B cell (primary cell): ENCODE measurements at regions not wholly inside any gene's neighbourhood (a gene's known extent, or its start where the extent isn't known, plus 50 kb on each side); places are given as distances from the start of the nearest gene placed in this dataset.

Experiments
- ATAC-seq: fragments of 200-7000 bp; cut with Tn5 transposase; one replicate; pipeline ENCODE4 v1.10.0; 2021; ENCODE audit warnings: low read depth, mild to moderate bottlenecking, moderate number of reproducible peaks, moderate library complexity
- CTCF ChIA-PET: fragments of 350-600 bp; sonication (Branson Sonifier 250); formaldehyde crosslinking; loops from one replicate; lab custom pipeline; 2021; ENCODE audit warnings: antibody characterized with exemption, inconsistent platforms; lab: Charles Lee
- POLR2A ChIA-PET: fragments of 350-600 bp; sonication (Branson Sonifier 250); formaldehyde crosslinking; loops from one replicate; lab custom pipeline; 2021; ENCODE audit warnings: antibody characterized with exemption; lab: Charles Lee
- DNase-seq: peaks from one replicate; pipeline ENCODE4 v3.0.0; 2013
- H2AFZ ChIP-seq: 2 replicates; pipeline ENCODE4 v1.6.1; 2012; ENCODE audit warnings: mild to moderate bottlenecking, low read depth, low read length; ENCODE audit not compliant: insufficient read depth, poor library complexity, severe bottlenecking
- H3K27ac ChIP-seq, 2 donors: 1 replicate in 1 of 2; 2 replicates in 1 of 2; pipeline ENCODE4 v1.5.1; 2012 to 2013; ENCODE audit warnings: low read length in 2 of 2, mild to moderate bottlenecking in 2 of 2, moderate library complexity in 1 of 2
- H3K27me3 ChIP-seq, 4 experiments: fragments of 200-600 bp in 1 of 4; sonication (generic) in 1 of 4; replicated peaks in 1 of 4; 1 replicate in 2 of 4; 2 replicates in 2 of 4; pipeline versions ENCODE4 v1.6.1 to v1.7.0; 2013 to 2016; ENCODE audit warnings: low read length in 3 of 4, mild to moderate bottlenecking in 2 of 4, mixed read lengths in 1 of 4, moderate library complexity in 1 of 4; ENCODE audit not compliant: insufficient read depth in 4 of 4, control insufficient read depth in 3 of 4; ENCODE audit errors: control extremely low read depth in 1 of 4
- H3K36me3 ChIP-seq, 2 experiments: replicated peaks in 1 of 2; 1 replicate in 1 of 2; 2 replicates in 1 of 2; pipeline versions ENCODE4 v1.6.1 to v1.7.1; 2013; ENCODE audit warnings: low read length in 1 of 2; ENCODE audit not compliant: insufficient read depth in 2 of 2, control insufficient read depth in 1 of 2; ENCODE audit errors: control extremely low read depth in 1 of 2, extremely low read depth in 1 of 2
- H3K4me1 ChIP-seq, 2 donors: fragments of 200-600 bp in 1 of 2; sonication (generic) in 1 of 2; 1 replicate in 1 of 2; 2 replicates in 1 of 2; pipeline versions ENCODE4 v1.5.1 to v1.6.1; 2013 to 2017; ENCODE audit warnings: low read length in 2 of 2; ENCODE audit not compliant: control insufficient read depth in 2 of 2, insufficient read depth in 2 of 2
- H3K4me2 ChIP-seq: replicated peaks from 2 replicates; pipeline ENCODE3; 2012; ENCODE audit warnings: mild to moderate bottlenecking, low read depth, low read length; ENCODE audit not compliant: poor library complexity, severe bottlenecking
- H3K4me3 ChIP-seq, 5 experiments: fragments of 200-600 bp in 1 of 5; sonication (generic) in 1 of 5; 1 replicate in 3 of 5; 2 replicates in 2 of 5; pipeline versions ENCODE4 v1.5.1 to v1.7.0; 2011 to 2016; ENCODE audit warnings: low read length in 4 of 5, mild to moderate bottlenecking in 4 of 5, low read depth in 2 of 5, control low read depth in 1 of 5, moderate library complexity in 1 of 5; ENCODE audit not compliant: insufficient read depth in 1 of 5; ENCODE audit errors: control extremely low read depth in 1 of 5, extremely low read depth in 1 of 5
- H3K79me2 ChIP-seq: fragments of 200-600 bp; sonication (generic); one replicate; pipeline ENCODE4 v1.6.0; 2016; ENCODE audit warnings: low read length; ENCODE audit not compliant: control insufficient read depth, insufficient read depth
- H3K9ac ChIP-seq: fragments of 200-600 bp; sonication (generic); 2 replicates; pipeline ENCODE4 v1.6.1; 2017; ENCODE audit warnings: mild to moderate bottlenecking, low read length, moderate library complexity
- H3K9me3 ChIP-seq, 3 donors: one replicate each; pipeline versions ENCODE4 v1.6.1 to v1.7.1; 2013; ENCODE audit warnings: low read length in 2 of 3; ENCODE audit not compliant: control insufficient read depth in 2 of 3, insufficient read depth in 1 of 3; ENCODE audit errors: control extremely low read depth in 1 of 3
- H4K20me1 ChIP-seq: 2 replicates; pipeline ENCODE4 v1.6.0; 2012; ENCODE audit warnings: mild to moderate bottlenecking, low read length; ENCODE audit not compliant: insufficient read depth, control insufficient read depth, poor library complexity, severe bottlenecking
- H3K27ac Mint-ChIP-seq: one replicate; pipeline ENCODE4 v1.8.0; 2021; ENCODE audit warnings: mixed read lengths
- H3K27me3 Mint-ChIP-seq: one replicate; pipeline ENCODE4 v1.8.0; 2021; ENCODE audit warnings: mixed read lengths
- H3K4me1 Mint-ChIP-seq: one replicate; pipeline ENCODE4 v1.8.0; 2021; ENCODE audit warnings: mixed read lengths
- H3K4me3 Mint-ChIP-seq: one replicate; pipeline ENCODE4 v1.8.0; 2021; ENCODE audit warnings: mixed read lengths
- H3K9me3 Mint-ChIP-seq: one replicate; pipeline ENCODE4 v1.8.0; 2022; ENCODE audit warnings: mixed read lengths; ENCODE audit not compliant: insufficient read depth
- EZH2 ChIP-seq: IDR thresholded peaks from 2 replicates; pipeline ENCODE4 v1.6.1; 2012; ENCODE audit warnings: borderline replicate concordance, low read depth, mild to moderate bottlenecking, moderate library complexity, low read length; ENCODE audit not compliant: insufficient read depth, poor library complexity, severe bottlenecking
- WGBS: methylation state at CpG from one replicate; pipeline ENCODE4 v1.1.5; 2013; ENCODE audit warnings: missing lambda C conversion rate; ENCODE audit not compliant: insufficient coverage; 5-methylcytosine and 5-hydroxymethylcytosine counted together
- intact Hi-C: fragments of 100-400 bp; cut with micrococcal nuclease; formaldehyde crosslinking; loops from one replicate; pipeline ENCODE4 v1.10.0; 2022
- TF ChIP-seq, protein P1 (sequence below): fragments of 200-600 bp; IDR thresholded peaks from one replicate; pipeline ENCODE4 v1.8.0; 2022; ENCODE audit warnings: antibody characterized with exemption, mild to moderate bottlenecking

DNA sequence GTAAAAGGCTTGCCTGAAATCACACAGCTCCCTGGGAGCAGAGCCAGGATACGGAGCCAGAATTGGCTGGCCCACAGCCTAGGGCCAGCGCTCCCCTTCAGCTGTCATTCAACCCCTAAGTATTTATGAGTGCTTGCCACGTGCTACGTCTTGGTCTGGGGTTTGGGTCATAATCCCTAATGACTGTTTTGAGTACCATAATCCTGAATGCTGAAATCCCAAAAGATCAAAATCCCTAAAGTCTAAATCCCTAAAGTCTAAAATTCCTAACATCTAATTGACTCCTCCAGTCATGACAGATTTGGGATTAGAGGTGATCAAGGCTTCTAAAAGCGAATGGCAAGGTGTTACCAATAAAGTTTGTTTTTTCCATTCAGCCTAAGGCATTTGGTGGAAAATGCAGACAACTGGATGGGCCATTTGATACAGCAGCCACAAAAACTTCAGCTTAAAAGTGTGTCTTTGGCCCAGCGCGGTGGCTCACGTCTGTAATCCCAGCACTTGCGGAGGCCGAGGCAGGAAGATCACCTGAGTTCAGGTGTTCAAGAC is 59.8 kb upstream of the PRR5 start:
- Mint-ChIP-seq H3K4me3 (no peak overlapping the region), H3K27me3 (peaks cover 11% of the 10 kb centered on the region), H3K27ac (no peak overlapping the region), H3K4me1 (no peaks in the 10 kb centered on the region), H3K9me3 (no peaks in the 10 kb centered on the region)
- CTCF ChIA-PET: no interaction called here
- Histone ChIP-seq H3K27ac (no peak overlapping the region), H4K20me1 (no peaks in the 10 kb centered on the region), H3K9ac (no peak overlapping the region), H3K4me2 (no peak overlapping the region), H3K27me3 (peaks cover 0 to 5% (median 0%) of the 10 kb centered on the region in 4 experiments), H3K79me2 (no peaks in the 10 kb centered on the region), H3K9me3 (no peaks in the 10 kb centered on the region), H3K4me3 (no peak overlapping the region), H2AFZ (no peak overlapping the region), H3K36me3 (no peaks in the 10 kb centered on the region), H3K4me1 (no peaks in the 10 kb centered on the region)
- WGBS: 97% methylated on average over 9 of the region's 10 CpGs
- TF ChIP-seq, protein P1, sequence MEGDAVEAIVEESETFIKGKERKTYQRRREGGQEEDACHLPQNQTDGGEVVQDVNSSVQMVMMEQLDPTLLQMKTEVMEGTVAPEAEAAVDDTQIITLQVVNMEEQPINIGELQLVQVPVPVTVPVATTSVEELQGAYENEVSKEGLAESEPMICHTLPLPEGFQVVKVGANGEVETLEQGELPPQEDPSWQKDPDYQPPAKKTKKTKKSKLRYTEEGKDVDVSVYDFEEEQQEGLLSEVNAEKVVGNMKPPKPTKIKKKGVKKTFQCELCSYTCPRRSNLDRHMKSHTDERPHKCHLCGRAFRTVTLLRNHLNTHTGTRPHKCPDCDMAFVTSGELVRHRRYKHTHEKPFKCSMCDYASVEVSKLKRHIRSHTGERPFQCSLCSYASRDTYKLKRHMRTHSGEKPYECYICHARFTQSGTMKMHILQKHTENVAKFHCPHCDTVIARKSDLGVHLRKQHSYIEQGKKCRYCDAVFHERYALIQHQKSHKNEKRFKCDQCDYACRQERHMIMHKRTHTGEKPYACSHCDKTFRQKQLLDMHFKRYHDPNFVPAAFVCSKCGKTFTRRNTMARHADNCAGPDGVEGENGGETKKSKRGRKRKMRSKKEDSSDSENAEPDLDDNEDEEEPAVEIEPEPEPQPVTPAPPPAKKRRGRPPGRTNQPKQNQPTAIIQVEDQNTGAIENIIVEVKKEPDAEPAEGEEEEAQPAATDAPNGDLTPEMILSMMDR: no peak
- TF ChIP-seq EZH2: no peak
- intact Hi-C loops: no loop called here
- POLR2A ChIA-PET: no interaction called here
- DNase-seq (no peak), ATAC-seq (no peak)

DNA sequence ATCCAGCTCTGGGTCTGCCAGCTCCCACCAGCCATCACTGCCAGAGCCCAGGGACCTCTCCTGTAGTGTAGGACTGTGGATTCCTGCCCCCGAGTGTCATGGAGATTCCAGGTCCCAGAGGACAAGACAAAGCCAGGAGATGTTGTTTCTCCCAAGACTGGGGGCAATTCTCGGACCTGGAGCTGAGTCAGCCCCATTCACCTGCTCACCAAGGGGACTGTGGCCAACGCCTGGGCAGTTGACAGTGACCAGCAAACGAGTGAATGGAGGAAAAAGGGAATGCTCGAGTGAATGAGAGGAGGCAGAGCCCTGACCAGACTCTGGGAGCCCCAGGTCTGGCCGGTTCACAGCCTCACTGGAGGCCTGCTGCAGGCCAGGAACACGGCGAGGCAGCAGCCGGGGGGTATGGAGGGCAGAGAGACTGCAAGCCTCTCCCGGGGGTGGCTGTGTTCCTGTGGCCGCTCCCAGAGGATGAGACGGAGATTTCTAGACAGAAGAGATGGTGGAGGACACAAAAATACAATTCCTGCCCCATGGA is 61.3 kb upstream of the PRR5 start:
- Mint-ChIP-seq H3K9me3 (no peaks in the 10 kb centered on the region), H3K27me3 (peaks cover 9% of the 10 kb centered on the region), H3K4me1 (no peaks in the 10 kb centered on the region), H3K4me3 (no peak overlapping the region), H3K27ac (no peak overlapping the region)
- ChIA-PET POLR2A (no interaction called here), CTCF (no interaction called here)
- H3K4me2 ChIP-seq: no peak overlapping the region
- no peak for TF ChIP-seq EZH2
- TF ChIP-seq, protein P1: no peak
- no peak overlapping the region for H2AFZ ChIP-seq
- no peak overlapping the region for H3K27ac ChIP-seq
- no peaks in the 10 kb centered on the region for H3K36me3 ChIP-seq
- 81% methylated on average over 12 of the region's 12 CpGs for WGBS
- no peak for ATAC-seq
- H3K4me1 ChIP-seq: no peaks in the 10 kb centered on the region
- no peak for DNase-seq
- H4K20me1 ChIP-seq: no peaks in the 10 kb centered on the region
- H3K79me2 ChIP-seq: no peaks in the 10 kb centered on the region
- intact Hi-C loops: no loop called here
- peaks cover 0 to 5% (median 0%) of the 10 kb centered on the region in 4 experiments for H3K27me3 ChIP-seq
- H3K4me3 ChIP-seq: no peak overlapping the region
- H3K9ac ChIP-seq: no peak overlapping the region
- no peaks in the 10 kb centered on the region for H3K9me3 ChIP-seq
